D721Med (cell line): ENCODE measurements at regions not wholly inside any gene's neighbourhood (a gene's known extent, or its start where the extent isn't known, plus 50 kb on each side); places are given as distances from the start of the nearest gene placed in this dataset.

Source experiments
- DNase-seq: peaks from one replicate; pipeline ENCODE4 v3.0.0; 2011; ENCODE audit warnings: low spot score; ENCODE audit not compliant: insufficient read length
- FAIRE-seq: peaks from 2 replicates; lab custom pipeline; 2011; peaks lifted over from hg19 to GRCh38; lab: Jason Lieb, UNC
- TF ChIP-seq, protein P1 (sequence below): IDR thresholded peaks from 2 replicates; pipeline ENCODE4 v1.5.1; 2012; ENCODE audit warnings: mild to moderate bottlenecking, control low read depth; ENCODE audit not compliant: insufficient read depth; ENCODE audit errors: missing control alignments

DNA sequence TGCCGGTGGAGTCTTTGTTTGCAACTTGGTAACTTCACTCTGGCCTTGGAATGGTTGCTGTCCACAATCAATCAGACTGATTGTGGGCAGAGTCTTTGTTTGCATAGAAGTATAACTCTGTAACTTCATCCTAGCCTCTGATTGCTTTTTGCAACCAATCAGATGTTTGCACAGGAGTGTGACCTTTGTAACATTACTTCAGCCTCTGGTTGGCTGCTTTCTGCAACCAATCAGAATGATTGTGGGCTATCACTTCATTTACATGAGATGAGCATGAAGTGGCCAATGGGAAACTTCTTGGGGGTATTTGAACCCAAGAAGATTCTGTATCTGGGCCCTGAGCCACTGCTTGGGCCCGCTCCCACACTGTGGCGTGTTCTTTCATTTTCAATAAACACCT, 79.6 kb upstream of the CLDN5 start:
- DNase-seq (no peak), FAIRE-seq (no peak)
- TF ChIP-seq, protein P1, sequence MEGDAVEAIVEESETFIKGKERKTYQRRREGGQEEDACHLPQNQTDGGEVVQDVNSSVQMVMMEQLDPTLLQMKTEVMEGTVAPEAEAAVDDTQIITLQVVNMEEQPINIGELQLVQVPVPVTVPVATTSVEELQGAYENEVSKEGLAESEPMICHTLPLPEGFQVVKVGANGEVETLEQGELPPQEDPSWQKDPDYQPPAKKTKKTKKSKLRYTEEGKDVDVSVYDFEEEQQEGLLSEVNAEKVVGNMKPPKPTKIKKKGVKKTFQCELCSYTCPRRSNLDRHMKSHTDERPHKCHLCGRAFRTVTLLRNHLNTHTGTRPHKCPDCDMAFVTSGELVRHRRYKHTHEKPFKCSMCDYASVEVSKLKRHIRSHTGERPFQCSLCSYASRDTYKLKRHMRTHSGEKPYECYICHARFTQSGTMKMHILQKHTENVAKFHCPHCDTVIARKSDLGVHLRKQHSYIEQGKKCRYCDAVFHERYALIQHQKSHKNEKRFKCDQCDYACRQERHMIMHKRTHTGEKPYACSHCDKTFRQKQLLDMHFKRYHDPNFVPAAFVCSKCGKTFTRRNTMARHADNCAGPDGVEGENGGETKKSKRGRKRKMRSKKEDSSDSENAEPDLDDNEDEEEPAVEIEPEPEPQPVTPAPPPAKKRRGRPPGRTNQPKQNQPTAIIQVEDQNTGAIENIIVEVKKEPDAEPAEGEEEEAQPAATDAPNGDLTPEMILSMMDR: no peak

DNA sequence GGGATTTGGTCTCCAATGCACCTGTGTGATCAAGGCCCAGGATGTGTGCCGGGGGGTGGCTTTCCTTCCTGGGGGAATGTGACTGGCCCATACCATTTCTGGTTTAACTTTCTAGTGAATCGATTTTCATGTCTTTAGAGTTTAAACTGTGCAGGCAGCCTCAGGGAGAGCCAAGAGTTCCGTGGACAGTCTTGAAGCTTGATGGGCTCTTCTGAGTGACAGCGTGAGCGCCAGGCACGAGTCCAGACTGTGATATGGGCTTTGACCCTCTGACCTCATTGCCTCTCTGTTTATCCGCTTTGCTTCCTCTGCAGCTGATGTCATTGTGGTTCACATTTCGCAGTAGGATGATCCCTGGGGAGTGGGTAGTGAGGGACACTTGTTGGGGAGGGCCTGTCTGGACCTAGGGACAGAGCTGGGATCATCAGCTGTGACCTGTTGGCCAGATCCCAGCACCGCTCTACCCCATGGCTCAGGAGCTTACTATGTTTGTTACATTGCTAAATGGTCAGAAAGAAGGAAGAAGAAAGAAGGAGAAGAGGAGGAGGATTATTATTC, 80.6 kb upstream of the CLDN5 start:
- TF ChIP-seq, protein P1: no peak
- no peak for FAIRE-seq
- DNase-seq: no peak

DNA sequence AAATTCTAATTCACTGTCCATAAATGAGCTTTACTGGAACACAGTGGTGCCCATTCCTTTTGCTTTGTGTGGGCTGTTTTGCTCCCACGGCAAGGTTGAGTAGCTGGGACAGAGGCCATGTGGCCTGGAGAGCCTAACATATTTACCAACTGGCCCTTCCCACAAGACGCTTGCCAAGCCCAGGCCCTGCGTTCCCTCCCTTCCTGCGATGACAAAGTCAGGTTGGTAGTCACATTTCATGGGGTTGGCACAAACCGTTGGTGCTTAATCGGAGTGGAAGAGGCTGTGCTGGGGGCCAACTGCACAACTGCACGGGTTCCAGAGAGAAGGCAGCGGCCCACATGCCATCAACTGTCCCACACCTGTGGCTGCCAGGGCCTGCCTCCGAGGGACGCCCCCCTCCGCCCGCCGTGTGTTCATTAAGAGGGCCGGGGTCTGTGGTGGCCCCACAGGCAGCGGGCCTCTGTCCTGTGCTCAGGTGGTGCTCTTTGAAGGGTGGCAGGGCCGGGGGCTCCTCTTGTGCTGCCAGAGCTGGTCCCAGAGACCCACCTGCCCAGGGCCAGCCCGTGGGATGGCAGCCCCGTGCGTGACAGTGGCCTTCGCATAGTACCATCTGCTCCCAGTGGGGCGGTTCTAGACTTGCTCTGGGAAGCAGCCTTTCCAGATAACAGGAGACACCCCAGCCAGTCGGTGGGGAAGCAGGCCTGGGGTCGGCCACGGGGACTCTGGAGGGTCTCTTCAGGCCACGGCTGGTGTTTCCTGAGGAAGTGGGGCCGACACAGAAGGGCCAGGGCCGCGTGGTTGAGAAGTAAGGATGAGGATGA, 81.5 kb upstream of the CLDN5 start:
- DNase-seq (no peak), FAIRE-seq (no peak)
- TF ChIP-seq, protein P1: no peak

DNA sequence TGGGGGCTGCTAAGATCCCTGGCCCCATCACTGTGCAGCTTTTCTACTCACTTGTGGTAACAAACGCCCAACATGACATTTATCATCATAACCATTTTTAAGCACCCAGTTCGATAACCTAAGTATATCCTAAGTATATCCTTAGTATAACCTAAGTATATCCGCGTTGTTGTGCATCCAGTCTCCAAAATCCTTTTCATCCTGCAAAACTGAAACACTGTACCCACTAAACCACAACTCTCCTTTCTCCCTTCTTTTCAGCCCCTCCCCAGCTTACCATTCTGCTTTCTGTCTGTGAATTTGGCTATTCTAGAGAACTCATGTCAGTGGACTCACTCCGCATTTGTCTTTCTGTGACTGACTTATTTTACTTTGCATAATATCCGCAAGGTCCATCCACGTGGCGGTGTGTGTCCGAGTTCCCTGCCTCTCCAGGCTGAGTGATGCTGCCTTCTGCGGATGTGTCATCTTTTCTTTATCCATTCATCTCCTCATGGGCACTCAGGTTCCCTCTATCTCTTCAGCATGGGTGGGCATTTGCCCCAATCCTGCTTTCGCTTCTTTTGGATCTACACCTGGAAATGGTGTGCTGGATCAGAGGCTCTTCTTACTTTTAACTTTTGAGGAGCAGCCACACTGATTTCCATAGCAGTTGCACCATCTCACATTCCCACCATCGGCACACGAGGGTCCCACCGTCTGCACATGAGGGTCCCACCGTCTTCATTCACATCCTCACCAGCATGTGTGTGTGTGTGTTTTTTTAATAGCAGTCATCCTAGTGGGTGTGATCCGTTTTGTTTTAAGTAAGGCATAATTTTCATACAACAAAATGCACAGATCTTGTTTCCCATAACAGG, 82.4 kb upstream of the CLDN5 start:
- no peak for FAIRE-seq
- TF ChIP-seq, protein P1: no peak
- no peak for DNase-seq

DNA sequence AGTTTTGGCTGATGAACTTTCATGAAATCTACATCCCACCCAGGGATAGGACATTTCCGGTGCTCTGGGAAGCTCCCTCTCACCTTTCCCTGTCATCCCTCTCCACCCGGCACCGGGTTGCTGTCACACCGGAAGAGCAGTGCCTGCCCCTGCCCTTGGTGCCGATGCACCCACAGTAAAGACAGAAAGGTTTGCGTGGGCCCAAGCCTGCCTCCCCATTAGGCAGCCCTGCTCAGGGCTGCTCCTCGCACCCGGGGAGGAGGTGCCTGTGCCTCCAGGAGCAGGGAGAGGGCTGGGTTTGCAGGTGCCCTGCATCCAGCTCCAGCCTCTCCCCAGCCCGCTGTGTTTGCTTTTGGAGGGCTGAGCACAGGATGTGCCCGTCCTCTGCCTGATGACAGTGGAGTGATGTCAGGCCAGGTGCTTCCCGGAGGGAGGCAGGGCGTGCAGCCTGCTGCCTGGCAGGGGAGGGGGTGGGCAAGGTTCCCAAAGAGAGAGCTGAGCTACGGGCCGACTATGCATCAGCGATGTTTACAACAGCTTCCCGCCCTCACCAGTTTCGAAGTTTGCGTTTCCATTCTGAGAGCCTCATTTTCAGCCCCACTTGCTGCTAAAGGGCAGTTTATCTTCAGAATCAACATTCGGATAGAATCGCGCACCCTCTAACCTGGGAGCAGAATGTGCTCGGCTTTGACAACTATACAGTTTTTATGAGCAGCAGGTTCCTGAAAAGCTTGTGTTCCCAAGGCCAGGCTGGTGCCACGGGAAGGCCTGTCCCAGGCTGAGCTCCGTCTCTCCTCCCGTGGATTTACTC, 83.2 kb upstream of the CLDN5 start:
- no peak for DNase-seq
- no peak for FAIRE-seq

More for the DNA sequence above, 83.2 kb upstream of the CLDN5 start:
- TF ChIP-seq, protein P1: no peak
